Fibroblast of skin of left biceps (primary cell): ENCODE measurements at regions not wholly inside any gene's neighbourhood (a gene's known extent, or its start where the extent isn't known, plus 50 kb on each side); places are given as distances from the start of the nearest gene placed in this dataset.
"Not testable (repeated sequence)": the region's sequence is repeated elsewhere in the genome, so short reads cannot be mapped to it uniquely, and the experiment has no call there.

Source experiments
- DNase-seq, 2 experiments: peaks; one replicate each; pipeline ENCODE4 v3.0.0-alpha.2; 2013; ENCODE audit warnings: low read depth in 2 of 2

DNA sequence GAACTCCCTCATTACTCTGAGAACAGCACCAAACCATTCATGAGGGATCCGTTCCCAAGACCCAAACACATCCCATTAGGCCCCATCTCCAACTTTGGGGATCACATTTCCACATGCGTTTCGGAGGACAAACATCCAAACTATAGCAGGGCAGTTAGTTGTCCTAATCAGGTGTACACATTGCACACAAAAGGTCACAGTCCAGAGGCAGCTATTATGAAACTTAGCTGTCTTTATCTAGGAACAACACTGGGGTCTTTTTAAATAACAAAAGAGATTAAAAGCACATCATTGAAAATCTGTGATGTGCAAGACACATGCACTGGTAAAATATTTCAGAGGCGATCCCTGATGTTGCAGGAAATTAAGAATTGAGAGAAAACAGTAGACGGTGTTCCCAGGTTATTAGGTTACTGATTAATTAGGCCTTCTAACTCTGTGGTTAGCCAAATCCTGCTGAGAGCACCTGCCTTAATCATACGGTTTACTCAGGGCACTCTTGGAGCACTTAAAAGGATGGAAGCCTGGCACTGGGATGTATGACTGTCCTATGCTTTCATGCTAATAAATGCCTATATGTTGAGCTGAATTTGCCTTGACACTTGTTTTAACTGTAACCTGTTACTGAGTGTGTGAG lies 1574.5 kb upstream of the WWC1 start:
- no peak for DNase-seq

DNA sequence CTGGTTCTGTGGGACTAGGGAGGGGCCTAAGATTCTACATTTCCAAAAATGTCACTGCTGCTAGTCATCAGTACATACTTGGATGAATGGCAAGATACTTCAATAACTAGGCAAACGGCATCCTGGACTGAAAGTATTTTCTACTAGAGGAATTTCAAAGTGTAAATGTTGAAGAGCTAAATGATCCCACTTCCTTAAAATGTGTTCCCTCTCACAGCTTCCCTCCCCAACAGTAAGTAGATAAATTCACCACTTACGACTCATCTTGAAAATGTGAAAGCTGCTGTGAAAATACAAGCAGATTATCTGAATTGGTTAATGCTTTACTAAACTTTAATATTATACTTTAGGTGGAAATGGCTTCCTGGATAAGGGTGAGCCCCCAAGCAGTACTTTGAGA lies 1571.5 kb upstream of the WWC1 start:
- peak; percentile 37 to 47 for DNase-seq

DNA sequence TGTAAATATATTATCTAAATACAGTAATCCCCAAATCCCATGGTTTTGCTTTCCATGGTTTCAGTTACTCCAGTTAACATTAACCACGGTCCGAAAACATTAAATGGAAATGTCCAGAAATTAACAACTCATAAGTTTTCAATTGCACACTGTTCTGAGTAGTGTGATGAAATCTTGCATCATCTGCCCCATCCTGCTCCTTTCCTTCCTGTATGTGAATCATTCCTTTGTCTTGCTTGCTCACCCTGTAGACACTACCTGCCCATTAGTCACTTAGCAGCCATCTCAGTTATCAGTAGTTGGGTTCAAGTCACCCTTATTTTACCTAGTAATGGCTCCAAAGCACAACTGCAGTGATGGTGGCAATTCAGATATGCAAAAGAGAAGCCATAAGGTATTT lies 1568.5 kb upstream of the WWC1 start:
- peak; percentile 54 to 59 for DNase-seq

DNA sequence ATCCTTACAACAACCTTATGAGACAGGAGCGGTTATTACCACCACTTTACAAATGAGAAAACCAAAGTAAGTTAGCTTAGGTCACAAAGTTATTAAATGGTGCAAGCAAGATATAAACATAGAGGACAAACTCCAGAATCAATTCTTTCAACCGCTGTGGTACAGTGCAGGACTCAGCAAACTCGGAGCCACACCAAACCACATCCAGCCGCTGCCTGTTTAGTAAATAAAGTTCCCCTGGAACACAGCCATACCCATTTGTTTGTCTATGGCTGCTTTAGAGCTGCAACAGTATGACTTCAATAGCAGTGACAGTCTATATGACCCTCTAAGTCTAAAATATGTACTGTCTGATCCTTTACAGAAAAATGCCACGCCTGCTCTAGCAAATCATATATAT lies 1567.2 kb upstream of the WWC1 start:
- DNase-seq = no peak

DNA sequence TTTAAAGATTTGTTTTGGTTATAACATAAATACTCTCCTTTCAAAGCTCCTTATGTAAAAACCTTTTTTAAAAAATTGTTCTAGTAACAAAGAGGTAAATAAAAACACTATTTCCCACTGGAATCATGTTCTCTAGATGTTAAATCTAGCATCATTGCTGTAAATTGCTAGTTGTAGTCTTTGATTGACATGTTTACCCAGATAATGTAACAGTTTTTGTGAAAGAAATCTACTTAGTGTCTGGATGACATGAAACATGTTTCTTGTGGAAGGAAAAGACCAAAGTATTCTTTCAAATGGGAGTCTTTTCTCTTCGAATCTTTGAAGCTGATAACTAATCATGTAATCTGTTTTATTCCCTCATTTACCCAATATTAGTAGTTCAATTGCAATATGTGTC lies 1565.9 kb upstream of the WWC1 start:
- no peak for DNase-seq

DNA sequence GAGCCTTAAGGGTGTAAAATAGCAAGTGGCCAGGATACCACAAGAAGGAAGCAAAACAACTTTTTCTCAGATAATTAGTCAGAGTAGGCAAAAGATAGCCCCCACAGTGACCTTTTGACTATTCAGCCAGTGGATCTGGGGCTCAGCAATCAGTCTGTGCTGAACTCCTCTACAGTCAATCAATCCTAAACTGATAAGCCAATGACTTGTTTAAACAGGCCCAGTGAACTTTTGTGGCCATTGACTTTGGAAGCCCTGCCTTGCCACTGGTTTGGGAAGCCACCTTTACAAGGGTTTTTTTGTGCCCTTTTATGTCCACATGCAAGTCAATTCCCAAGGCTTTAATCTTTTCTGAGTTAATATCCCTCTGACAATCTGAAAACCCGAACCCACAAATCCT lies 1565.0 kb upstream of the WWC1 start:
- DNase-seq = no peak

DNA sequence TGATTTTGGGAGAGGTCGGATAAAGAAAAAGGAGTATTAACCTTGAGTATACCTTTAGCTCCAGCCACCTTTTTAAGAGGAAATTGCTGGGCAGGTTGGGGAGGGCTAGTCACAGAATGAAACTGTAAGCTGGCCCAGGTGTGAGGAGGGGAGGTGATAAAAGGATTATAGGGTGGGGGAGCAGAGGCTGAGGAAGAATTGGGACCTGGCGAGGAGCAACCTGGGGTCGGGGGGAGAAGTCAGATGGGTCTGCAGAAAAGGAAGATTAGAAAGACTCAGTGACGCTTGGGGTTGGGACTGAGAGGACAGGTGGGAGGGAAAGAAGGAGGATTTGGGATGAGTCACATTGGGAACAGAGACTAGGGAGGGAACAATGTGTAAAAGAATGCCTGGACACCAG lies 1548.5 kb upstream of the WWC1 start:
- not testable (repeated sequence) for DNase-seq

DNA sequence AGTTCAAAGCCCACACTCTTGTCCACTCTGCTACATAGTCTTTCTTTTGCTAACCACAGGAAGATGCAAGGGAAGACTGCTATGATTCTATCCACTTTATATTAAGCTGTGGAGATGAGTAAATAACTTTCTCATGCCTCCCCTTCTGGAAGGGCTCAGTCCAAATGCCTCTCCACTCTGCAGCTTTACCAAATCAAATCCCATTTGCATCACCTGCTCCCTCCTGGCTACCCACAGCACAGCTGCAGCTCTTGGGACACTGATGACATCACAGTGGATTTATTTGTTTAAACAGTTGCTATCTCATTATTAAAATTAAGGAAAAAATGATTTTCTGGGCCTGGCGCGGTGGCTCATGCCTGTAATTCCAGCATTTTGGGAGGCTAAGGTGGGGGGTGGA lies 1544.9 kb upstream of the WWC1 start:
- DNase-seq = no peak

DNA sequence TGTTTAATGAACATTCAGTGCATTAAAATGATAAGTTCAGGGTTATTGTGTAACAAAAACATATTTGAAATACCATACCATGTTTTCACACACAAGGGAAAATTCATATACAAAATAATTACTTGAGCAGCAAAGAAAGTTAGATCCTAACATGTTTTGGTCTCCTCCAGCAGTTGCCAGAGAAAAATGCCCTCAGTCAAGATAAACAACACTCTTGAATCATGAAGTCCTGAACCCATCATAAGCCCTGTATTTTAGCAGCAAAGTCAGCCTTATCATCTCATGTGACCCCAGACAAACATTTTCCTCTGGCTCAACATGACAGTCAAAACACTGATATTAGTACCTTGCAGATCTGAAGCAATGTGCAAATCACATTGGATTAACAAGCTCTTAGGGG lies 1541.1 kb upstream of the WWC1 start:
- no peak for DNase-seq

DNA sequence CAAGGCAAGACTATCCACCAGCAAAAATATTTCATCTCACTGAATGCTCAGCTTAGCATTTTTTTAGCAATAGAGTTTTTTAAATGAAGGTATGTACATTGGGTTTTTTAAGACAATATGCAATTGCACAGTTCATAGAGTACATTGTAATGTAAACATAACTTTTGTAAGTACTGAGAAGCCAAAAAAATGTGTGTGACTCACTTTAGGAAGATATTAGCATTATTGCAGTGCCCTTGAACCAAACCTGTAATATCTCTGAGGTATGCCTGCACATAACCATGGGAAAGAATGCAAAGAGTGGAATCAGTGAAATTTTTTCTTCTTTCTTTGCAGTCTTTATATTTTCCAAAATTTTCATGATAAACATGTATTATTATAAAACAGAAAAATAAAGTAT lies 1533.3 kb upstream of the WWC1 start:
- DNase-seq = no peak

DNA sequence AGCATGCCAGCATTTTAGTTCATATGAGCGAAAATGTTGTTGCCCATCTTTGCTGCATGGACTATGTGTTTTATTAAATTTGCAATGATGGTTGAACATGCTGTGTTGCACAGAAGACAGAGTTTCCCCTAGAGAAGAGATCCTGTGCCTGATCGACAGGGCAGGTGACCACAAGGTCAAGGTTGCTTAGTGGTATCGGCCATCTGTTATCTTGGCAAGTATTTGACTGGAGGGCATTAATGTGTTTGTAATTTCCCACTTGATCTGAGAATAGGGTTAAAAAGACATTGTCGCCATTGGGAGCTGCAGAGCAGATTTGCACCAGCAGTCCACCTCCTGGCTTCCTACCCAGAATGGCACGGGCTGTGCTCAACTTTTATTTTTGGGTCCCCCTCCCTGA lies 1523.6 kb upstream of the WWC1 start:
- no peak for DNase-seq

DNA sequence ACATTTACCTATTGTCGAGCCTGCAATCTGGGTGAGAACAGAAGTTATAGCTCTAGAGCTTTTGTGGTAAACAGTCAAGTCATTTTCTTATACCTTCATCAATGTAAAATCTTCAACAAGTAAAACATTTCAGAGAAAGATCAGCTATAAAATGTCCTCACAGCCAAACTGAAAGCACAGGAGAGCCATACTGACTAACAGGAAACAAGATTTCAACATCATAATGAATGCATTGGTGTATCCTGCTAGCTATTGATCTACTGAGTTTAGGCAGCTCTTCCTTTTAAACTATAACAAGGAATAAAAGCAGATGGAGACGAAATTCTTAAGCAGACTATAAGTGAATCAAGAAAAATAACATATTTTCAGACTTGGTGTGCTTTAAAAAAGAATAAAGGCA lies 1522.9 kb upstream of the WWC1 start:
- no peak for DNase-seq

DNA sequence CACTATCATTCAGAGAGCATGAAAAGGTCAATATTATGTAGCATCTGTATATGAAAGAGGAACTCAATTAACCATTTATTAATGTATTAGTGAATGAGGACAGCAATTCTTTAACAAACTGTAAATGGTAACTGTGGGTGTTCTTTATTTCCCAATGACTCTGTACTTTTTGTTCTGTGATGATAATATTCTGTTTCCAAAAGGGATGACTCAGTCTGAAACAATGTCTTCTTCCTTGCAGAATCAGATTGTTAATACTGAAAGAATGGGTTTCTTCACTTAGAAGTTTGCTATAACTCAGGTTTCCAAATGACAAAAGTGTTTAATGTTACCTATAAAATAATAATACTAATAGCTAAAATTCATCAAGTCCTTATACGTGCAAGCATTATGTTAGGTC lies 1518.7 kb upstream of the WWC1 start:
- DNase-seq = peak; percentile 29 to 34

DNA sequence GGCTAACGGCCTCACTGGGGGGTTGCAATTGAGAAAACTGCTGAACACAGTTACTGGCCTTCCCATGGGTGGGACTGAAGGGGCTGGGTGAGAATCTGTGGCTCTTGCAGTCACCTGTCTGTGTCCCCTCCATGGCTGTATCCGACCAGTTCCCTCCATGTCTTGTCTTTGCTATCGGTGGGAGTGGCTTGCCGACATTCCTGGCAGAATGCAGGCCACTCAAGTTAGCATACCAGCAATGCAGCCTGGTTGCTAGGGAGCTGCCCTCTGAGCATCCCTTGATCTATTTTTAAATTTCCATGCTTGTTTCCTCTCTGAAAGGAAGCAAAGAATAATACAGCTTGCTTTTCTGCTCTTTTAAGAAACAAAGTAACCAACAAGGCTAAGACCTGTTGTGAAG lies 1509.7 kb upstream of the WWC1 start:
- no peak for DNase-seq

DNA sequence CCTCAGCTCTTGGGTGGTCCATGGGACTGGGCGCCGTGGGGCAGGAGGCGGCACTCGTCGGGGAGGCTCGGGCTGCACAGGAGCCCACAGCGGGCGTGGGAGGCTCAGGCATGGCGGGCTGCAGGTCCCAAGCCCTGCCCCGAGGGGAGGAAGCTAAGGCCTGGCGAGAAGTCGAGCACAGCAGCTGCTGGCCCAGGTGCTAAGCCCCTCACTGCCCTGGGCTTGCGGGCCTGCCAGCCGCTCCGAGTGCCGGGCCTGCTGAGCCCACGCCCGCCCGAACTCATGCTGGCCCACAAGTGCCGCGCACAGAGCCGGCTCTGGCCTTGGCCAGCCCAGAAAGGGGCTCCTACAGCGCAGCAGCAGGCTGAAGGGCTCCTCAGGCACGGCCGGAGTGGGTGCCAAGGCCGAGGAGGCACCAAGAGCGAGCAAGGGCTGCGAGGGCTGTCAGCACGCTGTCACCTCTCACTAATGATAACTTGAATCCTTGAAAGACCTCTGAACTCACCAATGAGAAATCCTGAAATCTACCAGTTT lies 1506.8 kb upstream of the WWC1 start:
- no peak for DNase-seq

DNA sequence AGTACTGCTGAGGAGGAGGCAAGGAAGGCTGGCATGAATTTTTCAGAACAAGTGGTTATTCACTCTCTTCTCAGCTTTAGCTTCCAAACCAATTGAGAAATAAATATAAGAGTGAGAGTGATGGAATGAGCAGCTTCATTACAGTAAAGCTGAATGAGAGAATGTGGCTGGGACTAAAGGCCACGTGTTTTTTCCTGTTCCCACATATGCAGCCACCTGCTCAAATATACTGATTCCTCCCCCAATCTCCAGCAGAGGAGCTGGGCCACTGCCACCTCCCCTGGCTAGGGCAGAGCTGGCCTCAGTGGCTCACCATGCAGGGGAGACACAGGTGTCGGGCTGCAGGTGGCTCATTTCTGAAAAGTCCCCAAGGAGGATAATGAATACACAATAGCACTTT lies 1505.3 kb upstream of the WWC1 start:
- DNase-seq = no peak

DNA sequence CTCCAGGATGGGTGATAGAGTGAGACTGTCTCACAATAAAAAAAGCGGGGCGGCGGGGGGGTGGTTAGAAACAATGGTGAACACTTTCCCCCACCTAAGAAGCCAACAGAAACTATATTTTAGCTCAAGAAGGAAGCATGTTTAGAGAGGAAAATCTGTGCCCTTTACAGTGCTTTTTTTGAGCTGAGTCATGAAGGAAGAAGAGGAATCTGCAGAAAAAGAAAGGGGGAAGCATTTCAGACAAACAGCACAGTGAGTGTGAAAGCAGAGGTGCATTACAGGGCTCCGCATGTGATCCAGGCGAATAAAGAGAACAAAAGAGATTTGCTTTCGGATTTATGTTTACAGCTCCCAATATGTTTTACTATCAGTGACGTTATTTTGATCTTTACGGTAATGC lies 1504.6 kb upstream of the WWC1 start:
- DNase-seq = no peak

DNA sequence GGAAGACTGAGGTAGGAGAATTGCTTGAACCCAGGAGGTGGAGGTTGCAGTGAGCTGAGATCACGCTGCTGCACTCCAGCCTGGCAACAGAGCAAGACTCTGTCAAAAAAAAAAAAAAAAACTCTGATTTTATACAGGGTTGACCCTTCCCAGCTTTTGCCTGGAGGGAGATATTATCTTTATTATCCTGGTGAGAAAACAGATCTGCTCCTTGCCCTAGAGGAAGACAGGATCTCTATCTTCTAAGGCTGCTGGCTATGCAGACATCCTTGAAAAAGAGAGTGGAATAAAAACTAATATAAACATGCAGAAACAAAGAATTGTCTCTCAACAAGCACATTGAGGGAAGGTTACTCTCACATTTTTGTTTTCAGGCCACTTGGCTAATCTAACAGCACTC lies 1503.4 kb upstream of the WWC1 start:
- DNase-seq = no peak

DNA sequence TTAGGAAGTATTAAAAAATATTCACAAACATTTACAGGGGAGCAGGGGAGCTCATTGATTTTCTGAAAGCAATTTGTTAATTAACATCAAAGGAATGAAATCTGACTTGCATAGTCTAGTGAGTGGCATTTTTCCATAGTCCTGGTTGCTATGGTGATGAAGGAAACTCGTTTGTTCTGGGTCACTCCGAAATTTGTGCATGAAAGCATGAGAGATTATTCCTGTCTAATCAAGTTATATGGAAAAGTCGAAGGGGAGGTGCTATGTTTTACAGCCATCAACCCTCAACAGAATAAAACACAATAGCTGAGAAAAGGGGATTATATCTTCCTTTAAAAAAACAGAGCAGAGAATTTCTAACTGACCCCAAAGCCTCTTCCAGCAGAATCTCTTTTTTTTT lies 1495.7 kb upstream of the WWC1 start:
- no peak for DNase-seq

DNA sequence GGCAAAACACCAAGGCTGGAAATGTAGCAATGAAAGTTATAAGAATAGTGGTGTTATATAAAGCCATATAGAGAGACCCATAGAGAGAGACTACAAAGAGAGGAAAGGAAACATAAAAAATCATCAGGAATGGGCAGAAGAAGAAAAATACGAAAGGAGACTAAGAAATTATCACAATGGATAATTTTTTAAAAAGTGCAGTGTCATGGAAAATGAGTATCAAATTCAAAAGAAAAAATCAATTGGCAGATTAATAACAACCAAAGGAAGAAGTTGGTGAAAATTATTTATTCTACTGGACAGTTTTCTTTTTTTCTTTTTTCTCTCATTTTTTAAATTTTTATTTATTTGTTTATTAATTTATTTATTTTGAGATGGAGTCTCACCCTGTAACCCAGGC lies 1488.4 kb upstream of the WWC1 start:
- DNase-seq = no peak

DNA sequence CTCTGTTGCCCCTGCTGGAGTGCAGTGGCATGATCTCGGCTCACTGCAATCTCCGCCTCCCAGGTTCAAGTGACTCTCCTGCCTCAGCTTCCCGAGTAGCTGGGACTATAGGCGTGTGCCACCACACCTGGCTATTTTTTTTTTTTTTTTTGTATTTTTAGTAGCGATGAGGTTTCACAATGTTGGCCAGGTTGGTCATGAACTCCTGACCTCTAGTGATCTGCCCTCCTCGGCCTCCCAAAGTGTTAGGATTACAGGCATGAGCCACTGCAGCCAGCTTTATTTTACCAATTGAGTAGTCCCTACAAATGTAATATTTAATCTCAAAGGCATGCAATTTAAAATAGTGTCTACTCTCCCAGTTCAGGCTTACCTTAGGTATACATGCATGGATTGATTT lies 1487.2 kb upstream of the WWC1 start:
- not testable (repeated sequence) for DNase-seq

DNA sequence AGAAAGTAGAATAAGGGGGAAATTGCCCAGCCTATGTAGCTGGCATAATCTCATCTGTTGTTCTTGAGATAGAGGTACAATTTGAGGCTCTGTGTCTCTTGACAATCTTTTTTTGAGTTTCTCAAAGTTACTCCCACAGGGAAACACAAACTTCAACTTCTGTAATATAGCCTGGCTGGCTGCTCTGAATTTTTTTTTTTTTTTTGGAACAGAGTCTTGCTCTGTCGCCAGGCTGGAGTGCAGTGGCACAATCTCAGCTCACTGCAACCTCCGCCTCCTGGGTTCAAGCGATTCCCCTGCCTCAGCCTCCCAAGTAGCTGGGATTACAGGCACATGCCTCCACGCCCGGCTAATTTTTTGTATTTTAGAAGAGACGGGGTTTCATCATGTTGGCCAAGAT lies 1486.8 kb upstream of the WWC1 start:
- not testable (repeated sequence) for DNase-seq

DNA sequence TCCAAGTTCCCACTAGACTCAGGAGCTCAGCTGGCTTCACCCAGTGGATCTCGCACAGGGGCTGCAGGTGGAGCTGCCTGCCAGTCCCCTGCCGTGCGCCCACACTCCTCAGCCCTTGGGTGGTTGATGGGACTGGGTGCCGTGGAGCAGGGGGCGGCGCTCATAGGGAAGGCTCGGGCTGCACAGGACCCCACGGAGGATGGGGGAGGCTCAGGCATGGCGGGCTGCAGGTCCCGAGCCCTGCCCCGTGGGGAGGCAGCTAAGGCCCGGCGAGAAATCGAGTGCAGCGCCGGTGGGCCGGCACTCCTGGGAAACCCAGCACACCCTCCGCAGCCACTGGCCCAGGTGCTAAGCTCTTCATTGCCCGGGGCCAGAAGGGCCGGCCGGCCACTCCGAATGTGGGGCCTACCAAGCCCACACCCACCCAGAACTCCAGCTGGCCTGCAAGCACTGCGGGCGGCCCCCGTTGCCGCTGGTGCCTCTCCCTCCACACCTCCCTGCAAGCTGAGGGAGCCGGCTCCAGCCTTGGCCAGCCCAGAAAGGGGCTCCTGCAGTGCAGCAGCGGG lies 1481.3 kb upstream of the WWC1 start:
- not testable (repeated sequence) for DNase-seq

DNA sequence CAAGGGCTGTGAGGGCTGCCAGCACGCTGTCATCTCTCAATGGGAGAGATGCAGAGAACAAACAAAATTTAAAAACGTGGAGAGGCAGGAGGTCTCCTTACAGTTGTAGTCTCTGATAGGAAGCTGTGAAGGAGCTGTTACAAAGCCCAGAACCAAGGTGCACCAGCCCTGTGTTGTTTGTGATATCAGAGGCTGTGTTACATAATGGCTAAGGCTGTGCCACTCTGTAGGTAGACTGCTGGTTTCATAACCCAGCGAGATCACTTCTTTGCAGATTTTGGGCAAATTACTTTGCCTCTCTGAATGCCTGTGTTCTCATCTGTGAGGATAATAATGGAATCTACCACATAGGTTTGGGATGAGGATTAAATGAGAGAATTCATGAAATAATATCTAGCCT lies 1480.7 kb upstream of the WWC1 start:
- DNase-seq = no peak
